Right atrium auricular region (tissue), 2 donors: ENCODE measurements at regions not wholly inside any gene's neighbourhood (a gene's known extent, or its start where the extent isn't known, plus 50 kb on each side); places are given as distances from the start of the nearest gene placed in this dataset.

ENCODE experiments used
- DNase-seq: peaks from one replicate; pipeline ENCODE4 v3.0.0-alpha.2; 2019; ENCODE audit warnings: low spot score
- H3K27ac ChIP-seq, 2 donors: fragments of 200-600 bp; sonication (generic); 1 replicate in 1 of 2; 2 replicates in 1 of 2; pipeline ENCODE4 v1.5.1; 2016 to 2019
- H3K27me3 ChIP-seq, 2 donors: fragments of 200-600 bp; sonication (generic); one replicate each; pipeline versions ENCODE4 v1.5.1 to v1.6.0; 2017 to 2019
- H3K36me3 ChIP-seq: fragments of 200-600 bp; sonication (generic); one replicate; pipeline ENCODE4 v1.5.1; 2016
- H3K4me1 ChIP-seq, 2 donors: fragments of 200-600 bp; sonication (generic); one replicate each; pipeline versions ENCODE4 v1.5.1 to v1.6.0; 2017 to 2019
- H3K4me3 ChIP-seq, 2 donors: fragments of 200-600 bp; sonication (generic); 1 replicate in 1 of 2; 2 replicates in 1 of 2; pipeline ENCODE4 v1.5.1; 2017 to 2019; ENCODE audit warnings: mild to moderate bottlenecking in 1 of 2, moderate library complexity in 1 of 2
- H3K9me3 ChIP-seq, 2 donors: fragments of 200-600 bp; sonication (generic); one replicate each; pipeline ENCODE4 v1.5.1; 2019
- CTCF ChIP-seq, 2 donors: fragments of 200-600 bp; sonication (generic); IDR thresholded peaks; one replicate each; pipeline ENCODE4 v1.5.1; 2019; ENCODE audit warnings: antibody characterized with exemption in 2 of 2

GRCh38 chr1:195053478-195053877 lies 1554.8 kb downstream of the KCNT2 start:
- H3K9me3 ChIP-seq = no peaks in the 10 kb centered on the region

GRCh38 chr1:195047772-195048171 lies 1560.5 kb downstream of the KCNT2 start:
- no peak for TF ChIP-seq CTCF (IDR thresholded peaks at IDR 0.05)
- no peaks in the 10 kb centered on the region for H3K27me3 ChIP-seq
- no peak overlapping the region for H3K4me3 ChIP-seq
- H3K4me1 ChIP-seq = no peaks in the 10 kb centered on the region
- no peak overlapping the region for H3K27ac ChIP-seq
- no peak for DNase-seq
- H3K36me3 ChIP-seq = no peaks in the 10 kb centered on the region
- H3K9me3 ChIP-seq = no peaks in the 10 kb centered on the region

More at GRCh38 chr1:195053478-195053877, 1554.8 kb downstream of the KCNT2 start:
- Histone ChIP-seq H3K4me1 (no peaks in the 10 kb centered on the region), H3K4me3 (no peak overlapping the region), H3K27me3 (no peaks in the 10 kb centered on the region), H3K27ac (no peak overlapping the region), H3K36me3 (no peaks in the 10 kb centered on the region)
- DNase-seq = no peak
- TF ChIP-seq CTCF (IDR thresholded peaks at IDR 0.05) = no peak

GRCh38 chr1:195045072-195045471 lies 1563.2 kb downstream of the KCNT2 start:
- Histone ChIP-seq H3K27me3 (no peaks in the 10 kb centered on the region), H3K4me3 (no peak overlapping the region), H3K27ac (no peak overlapping the region), H3K4me1 (no peaks in the 10 kb centered on the region), H3K36me3 (no peaks in the 10 kb centered on the region), H3K9me3 (no peaks in the 10 kb centered on the region)
- no peak for TF ChIP-seq CTCF (IDR thresholded peaks at IDR 0.05)
- DNase-seq = no peak

- no peak for DNase-seq
- no peaks in the 10 kb centered on the region for H3K4me1 ChIP-seq
- H3K9me3 ChIP-seq = no peaks in the 10 kb centered on the region
- no peaks in the 10 kb centered on the region for H3K27me3 ChIP-seq
- no peak overlapping the region for H3K4me3 ChIP-seq
- H3K27ac ChIP-seq = no peak overlapping the region
- H3K36me3 ChIP-seq = no peaks in the 10 kb centered on the region
- no peak for TF ChIP-seq CTCF (IDR thresholded peaks at IDR 0.05)
These were observed 1577.4 kb downstream of the KCNT2 start for GRCh38 chr1:195030793-195031192.

GRCh38 chr1:195026792-195027191 lies 1581.4 kb downstream of the KCNT2 start:
- no peak for TF ChIP-seq CTCF (IDR thresholded peaks at IDR 0.05)
- H3K4me1 ChIP-seq = no peaks in the 10 kb centered on the region
- no peaks in the 10 kb centered on the region for H3K36me3 ChIP-seq
- H3K27ac ChIP-seq = no peak overlapping the region
- no peak for DNase-seq
- H3K9me3 ChIP-seq = no peaks in the 10 kb centered on the region
- H3K27me3 ChIP-seq = no peaks in the 10 kb centered on the region
- no peak overlapping the region for H3K4me3 ChIP-seq

GRCh38 chr1:195019385-195019784 lies 1588.9 kb downstream of the KCNT2 start:
- H3K4me1 ChIP-seq = no peaks in the 10 kb centered on the region
- H3K27ac ChIP-seq = no peak overlapping the region
- no peak for DNase-seq
- no peaks in the 10 kb centered on the region for H3K9me3 ChIP-seq
- no peaks in the 10 kb centered on the region for H3K27me3 ChIP-seq
- no peak overlapping the region for H3K4me3 ChIP-seq
- no peaks in the 10 kb centered on the region for H3K36me3 ChIP-seq
- TF ChIP-seq CTCF (IDR thresholded peaks at IDR 0.05) = no peak
